ENCODE measurements at regions not wholly inside any gene's neighbourhood (a gene's known extent, or its start where the extent isn't known, plus 50 kb on each side); places are given as distances from the start of the nearest gene placed in this dataset.

- no peak for DNase-seq (ENCODE audit: low read depth in 2 of 2)
Measured at GRCh38 chr12:94753036-94753679, 102.8 kb upstream of the TMCC3 start.

- DNase-seq (ENCODE audit: low read depth in 2 of 2): no peak
Measured at GRCh38 chr12:94750864-94751263, 100.5 kb upstream of the TMCC3 start.

GRCh38 chr12:94749890-94750289, 99.5 kb upstream of the TMCC3 start:
- DNase-seq (ENCODE audit: low read depth in 2 of 2): no peak

GRCh38 chr12:94749455-94749854, 99.1 kb upstream of the TMCC3 start:
- DNase-seq (ENCODE audit: low read depth in 2 of 2): no peak

- no peak for DNase-seq (ENCODE audit: low read depth in 2 of 2)
Measured at GRCh38 chr12:94748726-94749421, 98.5 kb upstream of the TMCC3 start.

GRCh38 chr12:94745562-94745961, 95.2 kb upstream of the TMCC3 start:
- no peak for DNase-seq (ENCODE audit: low read depth in 2 of 2)

- DNase-seq (ENCODE audit: low read depth in 2 of 2): no peak
Measured at GRCh38 chr12:94743174-94743573, 92.8 kb upstream of the TMCC3 start.

- DNase-seq (ENCODE audit: low read depth in 2 of 2): no peak
Measured at GRCh38 chr12:94740601-94741362, 90.4 kb upstream of the TMCC3 start.

- no peak for DNase-seq (ENCODE audit: low read depth in 2 of 2)
Measured at GRCh38 chr12:94736820-94737219, 86.5 kb upstream of the TMCC3 start.

GRCh38 chr12:94736004-94736403, 85.6 kb upstream of the TMCC3 start:
- DNase-seq (ENCODE audit: low read depth in 2 of 2): no peak

- no peak for DNase-seq (ENCODE audit: low read depth in 2 of 2)
Measured at GRCh38 chr12:94733727-94734126, 83.4 kb upstream of the TMCC3 start.

GRCh38 chr12:94732367-94732990, 82.1 kb upstream of the TMCC3 start:
- DNase-seq (ENCODE audit: low read depth in 2 of 2): no peak

GRCh38 chr12:94731733-94732360, 81.5 kb upstream of the TMCC3 start:
- DNase-seq (ENCODE audit: low read depth in 2 of 2): no peak

- no peak for DNase-seq (ENCODE audit: low read depth in 2 of 2)
Measured at GRCh38 chr12:94730847-94731246, 80.5 kb upstream of the TMCC3 start.

- no peak for DNase-seq (ENCODE audit: low read depth in 2 of 2)
Measured at GRCh38 chr12:94726236-94726835, 76.0 kb upstream of the TMCC3 start.

- no peak for DNase-seq (ENCODE audit: low read depth in 2 of 2)
Measured at GRCh38 chr12:94725375-94726168, 75.2 kb upstream of the TMCC3 start.

- DNase-seq (ENCODE audit: low read depth in 2 of 2): no peak
Measured at GRCh38 chr12:94722664-94723063, 72.3 kb upstream of the TMCC3 start.

- no peak for DNase-seq (ENCODE audit: low read depth in 2 of 2)
Measured at GRCh38 chr12:94721173-94721572, 70.8 kb upstream of the TMCC3 start.

GRCh38 chr12:94718114-94718513, 67.8 kb upstream of the TMCC3 start:
- DNase-seq (ENCODE audit: low read depth in 2 of 2): no peak

GRCh38 chr12:94717656-94718055, 67.3 kb upstream of the TMCC3 start:
- DNase-seq (ENCODE audit: low read depth in 2 of 2): no peak

- no peak for DNase-seq (ENCODE audit: low read depth in 2 of 2)
Measured at GRCh38 chr12:94717108-94717507, 66.8 kb upstream of the TMCC3 start.
